ENCODE measurements at regions not wholly inside any gene's neighbourhood (a gene's known extent, or its start where the extent isn't known, plus 50 kb on each side); places are given as distances from the start of the nearest gene placed in this dataset.

DNA sequence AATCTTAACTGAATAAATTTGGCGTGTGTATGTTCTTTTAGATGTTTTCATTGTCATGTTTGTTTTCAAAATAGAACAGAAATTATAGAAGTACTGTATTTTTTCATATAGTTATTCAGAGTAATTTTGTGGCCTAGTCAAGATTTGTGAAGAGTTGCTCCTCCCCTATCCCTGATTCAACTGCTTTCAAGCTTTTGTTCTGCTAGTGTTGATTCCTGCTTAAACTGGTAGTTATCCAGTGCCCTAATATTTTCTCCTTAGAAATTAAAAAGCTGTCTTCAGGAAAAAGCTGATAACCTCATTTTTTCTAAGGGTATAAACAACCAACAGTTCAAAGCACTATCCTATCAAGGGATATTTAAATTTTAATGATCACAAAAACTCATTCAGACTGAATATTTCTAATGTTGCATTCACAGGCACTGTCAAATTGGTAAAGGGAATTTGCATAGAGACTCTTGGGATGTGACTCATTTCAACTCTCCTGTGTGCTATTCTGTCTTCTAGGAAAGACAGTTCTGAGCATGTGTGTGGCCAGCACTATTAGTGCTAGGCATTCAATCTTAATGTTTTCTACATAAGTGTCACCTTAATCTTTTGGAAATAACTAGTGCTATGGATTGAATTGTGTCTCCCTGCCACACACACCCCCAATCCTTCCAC lies 1776.0 kb downstream of the LRRC4C start:
- no peak for TF ChIP-seq NFIC (IDR thresholded peaks at IDR 0.05)
- TF ChIP-seq, protein P1, sequence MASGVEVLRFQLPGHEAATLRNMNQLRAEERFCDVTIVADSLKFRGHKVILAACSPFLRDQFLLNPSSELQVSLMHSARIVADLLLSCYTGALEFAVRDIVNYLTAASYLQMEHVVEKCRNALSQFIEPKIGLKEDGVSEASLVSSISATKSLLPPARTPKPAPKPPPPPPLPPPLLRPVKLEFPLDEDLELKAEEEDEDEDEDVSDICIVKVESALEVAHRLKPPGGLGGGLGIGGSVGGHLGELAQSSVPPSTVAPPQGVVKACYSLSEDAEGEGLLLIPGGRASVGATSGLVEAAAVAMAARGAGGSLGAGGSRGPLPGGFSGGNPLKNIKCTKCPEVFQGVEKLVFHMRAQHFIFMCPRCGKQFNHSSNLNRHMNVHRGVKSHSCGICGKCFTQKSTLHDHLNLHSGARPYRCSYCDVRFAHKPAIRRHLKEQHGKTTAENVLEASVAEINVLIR (CRISPR knock-in tag; IDR thresholded peaks at IDR 0.05), result no peak
- no peak for TF ChIP-seq ZNF512 (tag; IDR thresholded peaks at IDR 0.05)
- TF ChIP-seq CTCF (IDR thresholded peaks at IDR 0.05 in 2 of 3, conservative IDR thresholded peaks at IDR 0.05 in 1 of 3; ENCODE audit: insufficient read depth in 2 of 3, low read depth in 1 of 3, low read length in 3 of 3), result no peak
- TF ChIP-seq, protein P2, sequence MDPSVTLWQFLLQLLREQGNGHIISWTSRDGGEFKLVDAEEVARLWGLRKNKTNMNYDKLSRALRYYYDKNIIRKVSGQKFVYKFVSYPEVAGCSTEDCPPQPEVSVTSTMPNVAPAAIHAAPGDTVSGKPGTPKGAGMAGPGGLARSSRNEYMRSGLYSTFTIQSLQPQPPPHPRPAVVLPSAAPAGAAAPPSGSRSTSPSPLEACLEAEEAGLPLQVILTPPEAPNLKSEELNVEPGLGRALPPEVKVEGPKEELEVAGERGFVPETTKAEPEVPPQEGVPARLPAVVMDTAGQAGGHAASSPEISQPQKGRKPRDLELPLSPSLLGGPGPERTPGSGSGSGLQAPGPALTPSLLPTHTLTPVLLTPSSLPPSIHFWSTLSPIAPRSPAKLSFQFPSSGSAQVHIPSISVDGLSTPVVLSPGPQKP (CRISPR knock-in tag; IDR thresholded peaks at IDR 0.05), result no peak
- TF ChIP-seq, protein P3, sequence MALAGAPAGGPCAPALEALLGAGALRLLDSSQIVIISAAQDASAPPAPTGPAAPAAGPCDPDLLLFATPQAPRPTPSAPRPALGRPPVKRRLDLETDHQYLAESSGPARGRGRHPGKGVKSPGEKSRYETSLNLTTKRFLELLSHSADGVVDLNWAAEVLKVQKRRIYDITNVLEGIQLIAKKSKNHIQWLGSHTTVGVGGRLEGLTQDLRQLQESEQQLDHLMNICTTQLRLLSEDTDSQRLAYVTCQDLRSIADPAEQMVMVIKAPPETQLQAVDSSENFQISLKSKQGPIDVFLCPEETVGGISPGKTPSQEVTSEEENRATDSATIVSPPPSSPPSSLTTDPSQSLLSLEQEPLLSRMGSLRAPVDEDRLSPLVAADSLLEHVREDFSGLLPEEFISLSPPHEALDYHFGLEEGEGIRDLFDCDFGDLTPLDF (CRISPR knock-in tag; IDR thresholded peaks at IDR 0.05), result no peak
- TF ChIP-seq ZNF311 (CRISPR knock-in tag; IDR thresholded peaks at IDR 0.05), result no peak
- TF ChIP-seq MAFF (IDR thresholded peaks at IDR 0.05; ENCODE audit: low read length), result no peak
- TF ChIP-seq RCOR1 (IDR thresholded peaks at IDR 0.05; ENCODE audit: borderline replicate concordance in 1 of 2, low read depth in 2 of 2, low read length in 2 of 2), result no peak
